ENCODE measurements at regions not wholly inside any gene's neighbourhood (a gene's known extent, or its start where the extent isn't known, plus 50 kb on each side); places are given as distances from the start of the nearest gene placed in this dataset.

DNA sequence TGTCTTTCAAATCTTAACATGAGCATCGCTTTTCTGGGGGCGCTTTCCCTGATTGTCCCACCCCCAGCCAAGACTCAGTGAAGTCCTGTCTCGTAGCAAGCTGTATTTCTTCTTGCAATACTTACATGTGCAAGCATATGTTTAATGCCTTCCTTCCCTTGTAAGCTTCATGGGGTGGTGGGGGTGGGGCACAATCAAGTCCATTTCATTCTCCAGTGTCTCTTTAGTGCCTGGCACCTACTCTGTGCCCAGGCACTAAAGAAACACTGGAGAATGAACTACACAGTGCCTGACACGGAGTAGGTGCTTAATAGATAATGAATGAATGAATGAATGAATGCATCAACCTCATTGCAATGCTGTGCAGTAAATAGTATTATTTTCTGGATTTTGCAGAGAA, 143.1 kb downstream of the PLPP3 start:
- H3K36me3 ChIP-seq (ENCODE audit: control insufficient read depth in 2 of 3, insufficient read depth in 3 of 3, low read length in 3 of 3), result no peaks in the 10 kb centered on the region
- H3K9ac ChIP-seq (ENCODE audit: low read length in 3 of 3), result no peak overlapping the region
- no peaks in the 10 kb centered on the region for H3K9me3 ChIP-seq (ENCODE audit: control insufficient read depth in 2 of 3, insufficient read depth in 1 of 3, low read length in 3 of 3)
- TF ChIP-seq, protein P1, sequence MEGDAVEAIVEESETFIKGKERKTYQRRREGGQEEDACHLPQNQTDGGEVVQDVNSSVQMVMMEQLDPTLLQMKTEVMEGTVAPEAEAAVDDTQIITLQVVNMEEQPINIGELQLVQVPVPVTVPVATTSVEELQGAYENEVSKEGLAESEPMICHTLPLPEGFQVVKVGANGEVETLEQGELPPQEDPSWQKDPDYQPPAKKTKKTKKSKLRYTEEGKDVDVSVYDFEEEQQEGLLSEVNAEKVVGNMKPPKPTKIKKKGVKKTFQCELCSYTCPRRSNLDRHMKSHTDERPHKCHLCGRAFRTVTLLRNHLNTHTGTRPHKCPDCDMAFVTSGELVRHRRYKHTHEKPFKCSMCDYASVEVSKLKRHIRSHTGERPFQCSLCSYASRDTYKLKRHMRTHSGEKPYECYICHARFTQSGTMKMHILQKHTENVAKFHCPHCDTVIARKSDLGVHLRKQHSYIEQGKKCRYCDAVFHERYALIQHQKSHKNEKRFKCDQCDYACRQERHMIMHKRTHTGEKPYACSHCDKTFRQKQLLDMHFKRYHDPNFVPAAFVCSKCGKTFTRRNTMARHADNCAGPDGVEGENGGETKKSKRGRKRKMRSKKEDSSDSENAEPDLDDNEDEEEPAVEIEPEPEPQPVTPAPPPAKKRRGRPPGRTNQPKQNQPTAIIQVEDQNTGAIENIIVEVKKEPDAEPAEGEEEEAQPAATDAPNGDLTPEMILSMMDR (IDR thresholded peaks at IDR 0.05; ENCODE audit: borderline replicate concordance, extremely low read depth, insufficient read depth), result no peak
- H3K27ac ChIP-seq (ENCODE audit: low read depth in 2 of 2, low read length in 2 of 2), result no peak overlapping the region
- H3K4me1 ChIP-seq (ENCODE audit: control insufficient read depth in 2 of 3, insufficient read depth in 2 of 3, low read depth in 1 of 3, low read length in 3 of 3), result peaks cover 3 to 21% (median 5%) of the 10 kb centered on the region in 3 donors
- DNase-seq, result no peak
- H3K27me3 ChIP-seq (ENCODE audit: control insufficient read depth, insufficient read depth, low read length), result no peaks in the 10 kb centered on the region
- intact Hi-C loops (cut with DNase I), result no loop called here
- FAIRE-seq, result no peak
- H3K4me3 ChIP-seq (ENCODE audit: low read length in 3 of 3), result no peak overlapping the region

DNA sequence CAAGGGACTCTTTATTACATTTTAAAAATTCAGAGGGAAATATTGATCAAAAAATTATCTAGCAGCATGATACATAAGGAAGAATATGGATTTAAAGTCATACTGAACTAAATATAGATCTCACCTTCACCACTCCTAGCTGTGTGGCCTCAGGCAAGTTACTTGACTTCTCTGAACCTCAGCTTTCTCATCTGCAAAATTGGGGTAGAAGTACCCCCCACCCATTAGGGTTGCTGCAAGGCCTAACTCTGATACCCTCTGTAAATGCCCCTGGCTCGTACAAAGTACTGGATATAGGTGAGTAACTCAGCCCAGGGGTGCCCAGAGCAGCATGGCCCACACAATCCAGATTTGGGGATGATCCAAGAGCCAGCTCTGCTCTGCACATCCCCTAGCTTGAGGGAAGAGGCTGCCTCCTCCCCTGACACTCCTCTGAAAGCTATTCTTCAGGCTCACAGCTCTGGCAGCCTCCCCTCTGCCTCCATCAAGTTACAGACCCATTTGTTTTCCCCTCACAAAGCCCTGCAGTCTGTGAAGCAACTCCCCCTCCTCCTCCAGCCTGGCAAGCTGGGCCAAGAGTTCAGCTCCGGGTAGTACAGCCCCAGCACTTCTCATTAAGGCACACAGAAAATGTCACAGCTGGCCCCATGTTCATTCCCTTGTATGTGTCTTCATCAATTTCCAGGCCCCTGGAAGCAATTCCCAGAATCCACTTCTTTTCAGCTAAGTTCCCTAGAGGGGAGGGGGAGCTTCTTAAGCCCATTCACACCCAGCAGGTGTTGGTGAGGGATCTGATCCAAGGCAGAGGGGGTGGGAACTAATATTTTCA, 143.7 kb downstream of the PLPP3 start:
- Histone ChIP-seq H3K4me3 (ENCODE audit: low read length in 3 of 3) (no peak overlapping the region), H3K9ac (ENCODE audit: low read length in 3 of 3) (no peak overlapping the region), H3K27me3 (ENCODE audit: control insufficient read depth, insufficient read depth, low read length) (no peaks in the 10 kb centered on the region), H3K36me3 (ENCODE audit: control insufficient read depth in 2 of 3, insufficient read depth in 3 of 3, low read length in 3 of 3) (no peaks in the 10 kb centered on the region), H3K4me1 (ENCODE audit: control insufficient read depth in 2 of 3, insufficient read depth in 2 of 3, low read depth in 1 of 3, low read length in 3 of 3) (peaks cover 3 to 21% (median 5%) of the 10 kb centered on the region in 3 donors), H3K27ac (ENCODE audit: low read depth in 2 of 2, low read length in 2 of 2) (no peak overlapping the region), H3K9me3 (ENCODE audit: control insufficient read depth in 2 of 3, insufficient read depth in 1 of 3, low read length in 3 of 3) (no peaks in the 10 kb centered on the region)
- TF ChIP-seq, protein P1 (IDR thresholded peaks at IDR 0.05; ENCODE audit: borderline replicate concordance, extremely low read depth, insufficient read depth), result no peak
- peak in 1 of 5 donors; percentile 43 for DNase-seq
- intact Hi-C loops (cut with DNase I), result no loop called here
- FAIRE-seq, result no peak

GRCh38 chr1:56434740-56435139, 144.6 kb downstream of the PLPP3 start:
- Histone ChIP-seq H3K9me3 (ENCODE audit: control insufficient read depth in 2 of 3, insufficient read depth in 1 of 3, low read length in 3 of 3) (no peaks in the 10 kb centered on the region), H3K27ac (ENCODE audit: low read depth in 2 of 2, low read length in 2 of 2) (no peak overlapping the region), H3K9ac (ENCODE audit: low read length in 3 of 3) (no peak overlapping the region), H3K36me3 (ENCODE audit: control insufficient read depth in 2 of 3, insufficient read depth in 3 of 3, low read length in 3 of 3) (no peaks in the 10 kb centered on the region), H3K27me3 (ENCODE audit: control insufficient read depth, insufficient read depth, low read length) (no peaks in the 10 kb centered on the region), H3K4me3 (ENCODE audit: low read length in 3 of 3) (no peak overlapping the region), H3K4me1 (ENCODE audit: control insufficient read depth in 2 of 3, insufficient read depth in 2 of 3, low read depth in 1 of 3, low read length in 3 of 3) (peaks cover 3 to 19% (median 7%) of the 10 kb centered on the region in 3 donors)
- intact Hi-C loops (cut with DNase I), result no loop called here
- DNase-seq (peak in 1 of 5 donors; percentile 37), FAIRE-seq (no peak)
- TF ChIP-seq, protein P1 (IDR thresholded peaks at IDR 0.05; ENCODE audit: borderline replicate concordance, extremely low read depth, insufficient read depth), result no peak

Data from kidney (tissue), 13 donors.